Ascending aorta (tissue), 2 donors: ENCODE measurements at regions not wholly inside any gene's neighbourhood (a gene's known extent, or its start where the extent isn't known, plus 50 kb on each side); places are given as distances from the start of the nearest gene placed in this dataset.

ENCODE experiments used
- DNase-seq, 2 donors: peaks; one replicate each; pipeline ENCODE4 v3.0.0-alpha.2; 2019; ENCODE audit warnings: low spot score in 2 of 2
- H3K27ac ChIP-seq, 2 donors: fragments of 200-600 bp; sonication (generic); one replicate each; pipeline ENCODE4 v1.5.1; 2016 to 2017; ENCODE audit warnings: mild to moderate bottlenecking in 1 of 2
- H3K27me3 ChIP-seq: fragments of 200-600 bp; sonication (generic); one replicate; pipeline ENCODE4 v1.5.1; 2017
- H3K36me3 ChIP-seq, 2 donors: fragments of 200-600 bp; sonication (generic); one replicate each; pipeline ENCODE4 v1.5.1; 2016
- H3K4me1 ChIP-seq, 2 donors: fragments of 200-600 bp; sonication (generic); one replicate each; pipeline ENCODE4 v1.5.1; 2016 to 2017; ENCODE audit warnings: mild to moderate bottlenecking in 1 of 2
- H3K4me3 ChIP-seq, 2 donors: fragments of 200-600 bp; sonication (generic); one replicate each; pipeline ENCODE4 v1.5.1; 2016 to 2017; ENCODE audit warnings: mild to moderate bottlenecking in 1 of 2
- H3K9me3 ChIP-seq, 2 donors: fragments of 200-600 bp; sonication (generic); one replicate each; pipeline ENCODE4 v1.5.1; 2016
- CTCF ChIP-seq, 3 experiments: fragments of 200-600 bp in 2 of 3; fragments of 450-650 bp in 1 of 3; sonication (generic) in 2 of 3; IDR thresholded peaks; one replicate each; pipeline ENCODE4 v1.5.1; 2016 to 2019; ENCODE audit warnings: antibody characterized with exemption in 3 of 3, mild to moderate bottlenecking in 1 of 3, moderate library complexity in 1 of 3
- intact Hi-C: fragments of 100-400 bp; cut with DNase I; formaldehyde crosslinking; loops from one replicate; pipeline ENCODE4 v1.15.1; 2023

GRCh38 chr4:89586864-89587263 is 250.1 kb downstream of the SNCA start:
- no peaks in the 10 kb centered on the region for H3K4me1 ChIP-seq
- intact Hi-C loops, result no loop called here
- no peak overlapping the region for H3K27ac ChIP-seq
- no peaks in the 10 kb centered on the region for H3K36me3 ChIP-seq
- no peak for DNase-seq
- no peaks in the 10 kb centered on the region for H3K27me3 ChIP-seq
- H3K4me3 ChIP-seq, result no peak overlapping the region
- no peaks in the 10 kb centered on the region for H3K9me3 ChIP-seq
- TF ChIP-seq CTCF (IDR thresholded peaks at IDR 0.05), result no peak

- intact Hi-C loops, result no loop called here
- DNase-seq, result no peak
- Histone ChIP-seq H3K27me3 (no peaks in the 10 kb centered on the region), H3K27ac (no peak overlapping the region), H3K4me1 (no peaks in the 10 kb centered on the region), H3K9me3 (no peaks in the 10 kb centered on the region), H3K36me3 (no peaks in the 10 kb centered on the region), H3K4me3 (no peak overlapping the region)
- TF ChIP-seq CTCF (IDR thresholded peaks at IDR 0.05), result no peak
Observed at GRCh38 chr4:89586318-89586717, 250.6 kb downstream of the SNCA start.

- H3K4me3 ChIP-seq, result no peak overlapping the region
- H3K9me3 ChIP-seq, result no peaks in the 10 kb centered on the region
- H3K36me3 ChIP-seq, result no peaks in the 10 kb centered on the region
- intact Hi-C loops, result no loop called here
- no peak for TF ChIP-seq CTCF (IDR thresholded peaks at IDR 0.05)
- no peak overlapping the region for H3K27ac ChIP-seq
- no peaks in the 10 kb centered on the region for H3K27me3 ChIP-seq
- DNase-seq, result no peak
- no peaks in the 10 kb centered on the region for H3K4me1 ChIP-seq
Observed at GRCh38 chr4:89582756-89583505, 254.0 kb downstream of the SNCA start.

- Histone ChIP-seq H3K4me1 (no peaks in the 10 kb centered on the region), H3K36me3 (no peaks in the 10 kb centered on the region), H3K27me3 (no peaks in the 10 kb centered on the region), H3K4me3 (no peak overlapping the region), H3K27ac (no peak overlapping the region), H3K9me3 (no peaks in the 10 kb centered on the region)
- TF ChIP-seq CTCF (IDR thresholded peaks at IDR 0.05), result no peak
- DNase-seq, result no peak
- intact Hi-C loops, result no loop called here
Observed at GRCh38 chr4:89579771-89580170, 257.2 kb downstream of the SNCA start.

GRCh38 chr4:89576246-89576645 is 260.7 kb downstream of the SNCA start:
- Histone ChIP-seq H3K27ac (no peak overlapping the region), H3K4me1 (no peaks in the 10 kb centered on the region), H3K4me3 (no peak overlapping the region), H3K9me3 (no peaks in the 10 kb centered on the region), H3K36me3 (no peaks in the 10 kb centered on the region), H3K27me3 (no peaks in the 10 kb centered on the region)
- intact Hi-C loops, result no loop called here
- no peak for DNase-seq
- no peak for TF ChIP-seq CTCF (IDR thresholded peaks at IDR 0.05)

GRCh38 chr4:89575840-89576239 is 261.1 kb downstream of the SNCA start:
- no peaks in the 10 kb centered on the region for H3K36me3 ChIP-seq

More at GRCh38 chr4:89575840-89576239, 261.1 kb downstream of the SNCA start:
- intact Hi-C loops, result no loop called here
- Histone ChIP-seq H3K4me3 (no peak overlapping the region), H3K4me1 (no peaks in the 10 kb centered on the region), H3K27me3 (no peaks in the 10 kb centered on the region), H3K27ac (no peak overlapping the region), H3K9me3 (no peaks in the 10 kb centered on the region)
- no peak for TF ChIP-seq CTCF (IDR thresholded peaks at IDR 0.05)
- DNase-seq, result no peak
